ENCODE measurements at regions not wholly inside any gene's neighbourhood (a gene's known extent, or its start where the extent isn't known, plus 50 kb on each side); places are given as distances from the start of the nearest gene placed in this dataset.
"Not testable (repeated sequence)": the region's sequence is repeated elsewhere in the genome, so short reads cannot be mapped to it uniquely, and the experiment has no call there.

- no peak overlapping the region for H2AFZ ChIP-seq (ENCODE audit: low read length)
- no peaks in the 10 kb centered on the region for H3K27me3 ChIP-seq (ENCODE audit: insufficient read depth, low read length)
- no peak overlapping the region for H3K27ac ChIP-seq (ENCODE audit: low read depth, low read length, poor library complexity, severe bottlenecking)
- no peak overlapping the region for H3K4me2 ChIP-seq (ENCODE audit: low read length)
- TF ChIP-seq CTCF (IDR thresholded peaks at IDR 0.05; ENCODE audit: low read length) = no peak
- no peak for TF ChIP-seq EZH2 (IDR thresholded peaks at IDR 0.05; ENCODE audit: borderline replicate concordance, low read length)
- H3F3A ChIP-seq (ENCODE audit: insufficient read depth, low read length) = no peaks in the 10 kb centered on the region
- H3K9me2 ChIP-seq (ENCODE audit: low read depth, low read length) = no peaks in the 10 kb centered on the region
- no peaks in the 10 kb centered on the region for H4K20me1 ChIP-seq (ENCODE audit: insufficient read depth, low read length)
- no peak overlapping the region for H3K4me3 ChIP-seq (ENCODE audit: low read depth, low read length, poor library complexity, severe bottlenecking)
- H3K4me1 ChIP-seq (ENCODE audit: insufficient read depth, low read length, severe bottlenecking) = no peaks in the 10 kb centered on the region
- no peak overlapping the region for H3K9ac ChIP-seq (ENCODE audit: low read length)
- no peaks in the 10 kb centered on the region for H3K79me2 ChIP-seq (ENCODE audit: insufficient read depth, low read length)
- H3K9me3 ChIP-seq (ENCODE audit: low read length) = no peaks in the 10 kb centered on the region
- H3K36me3 ChIP-seq (ENCODE audit: insufficient read depth, low read length) = no peaks in the 10 kb centered on the region
These were observed 249.0 kb downstream of the MEF2C start for GRCh38 chr5:88634014-88634413.

- H3K27me3 ChIP-seq (ENCODE audit: insufficient read depth, low read length); H3K9ac ChIP-seq (ENCODE audit: low read length); H3K9me3 ChIP-seq (ENCODE audit: low read length); H3K4me2 ChIP-seq (ENCODE audit: low read length); H2AFZ ChIP-seq (ENCODE audit: low read length); H3K27ac ChIP-seq (ENCODE audit: low read depth, low read length, poor library complexity, severe bottlenecking); H3K36me3 ChIP-seq (ENCODE audit: insufficient read depth, low read length); H3K9me2 ChIP-seq (ENCODE audit: low read depth, low read length); H3K4me3 ChIP-seq (ENCODE audit: low read depth, low read length, poor library complexity, severe bottlenecking); H3K79me2 ChIP-seq (ENCODE audit: insufficient read depth, low read length); H4K20me1 ChIP-seq (ENCODE audit: insufficient read depth, low read length); H3K4me1 ChIP-seq (ENCODE audit: insufficient read depth, low read length, severe bottlenecking); H3F3A ChIP-seq (ENCODE audit: insufficient read depth, low read length): not testable (repeated sequence)
These were observed 260.1 kb downstream of the MEF2C start for GRCh38 chr5:88622890-88623289.

- not testable (repeated sequence) for H4K20me1 ChIP-seq (ENCODE audit: insufficient read depth, low read length); H3K27me3 ChIP-seq (ENCODE audit: insufficient read depth, low read length); H3K79me2 ChIP-seq (ENCODE audit: insufficient read depth, low read length)
These were observed 267.2 kb downstream of the MEF2C start for GRCh38 chr5:88615767-88616166.

GRCh38 chr5:88613051-88613450, 269.9 kb downstream of the MEF2C start:
- no peak for TF ChIP-seq EZH2 (IDR thresholded peaks at IDR 0.05; ENCODE audit: borderline replicate concordance, low read length)
- TF ChIP-seq CTCF (IDR thresholded peaks at IDR 0.05; ENCODE audit: low read length) = no peak
- Histone ChIP-seq H3K36me3 (ENCODE audit: insufficient read depth, low read length) (no peaks in the 10 kb centered on the region), H3K9me3 (ENCODE audit: low read length) (peaks cover 4% of the 10 kb centered on the region; the same call in 1 of the 2 replicates), H3K4me1 (ENCODE audit: insufficient read depth, low read length, severe bottlenecking) (no peaks in the 10 kb centered on the region), H4K20me1 (ENCODE audit: insufficient read depth, low read length) (no peaks in the 10 kb centered on the region), H3K4me3 (ENCODE audit: low read depth, low read length, poor library complexity, severe bottlenecking) (no peak overlapping the region), H3K27ac (ENCODE audit: low read depth, low read length, poor library complexity, severe bottlenecking) (no peak overlapping the region), H2AFZ (ENCODE audit: low read length) (no peak overlapping the region), H3F3A (ENCODE audit: insufficient read depth, low read length) (no peaks in the 10 kb centered on the region), H3K27me3 (ENCODE audit: insufficient read depth, low read length) (no peaks in the 10 kb centered on the region), H3K79me2 (ENCODE audit: insufficient read depth, low read length) (no peaks in the 10 kb centered on the region), H3K4me2 (ENCODE audit: low read length) (no peak overlapping the region), H3K9me2 (ENCODE audit: low read depth, low read length) (no peaks in the 10 kb centered on the region), H3K9ac (ENCODE audit: low read length) (no peak overlapping the region)

More at GRCh38 chr5:88615767-88616166, 267.2 kb downstream of the MEF2C start:
- not testable (repeated sequence) for H3K4me2 ChIP-seq (ENCODE audit: low read length); H3K9me3 ChIP-seq (ENCODE audit: low read length); H3K27ac ChIP-seq (ENCODE audit: low read depth, low read length, poor library complexity, severe bottlenecking); H3K36me3 ChIP-seq (ENCODE audit: insufficient read depth, low read length); H3K4me3 ChIP-seq (ENCODE audit: low read depth, low read length, poor library complexity, severe bottlenecking); H2AFZ ChIP-seq (ENCODE audit: low read length); H3F3A ChIP-seq (ENCODE audit: insufficient read depth, low read length); H3K9ac ChIP-seq (ENCODE audit: low read length); H3K4me1 ChIP-seq (ENCODE audit: insufficient read depth, low read length, severe bottlenecking); H3K9me2 ChIP-seq (ENCODE audit: low read depth, low read length)

All from OCI-LY1 (cell line).